ENCODE measurements at regions not wholly inside any gene's neighbourhood (a gene's known extent, or its start where the extent isn't known, plus 50 kb on each side); places are given as distances from the start of the nearest gene placed in this dataset.

- intact Hi-C loops (cut with DNase I; ENCODE audit: low total_unique reads) (no loop called here), in situ Hi-C loops (cut with MboI; ENCODE audit: low pct_ligation_motif_present in 1 of 4, low pct_unique_long_range_greater_than_20kb in 1 of 4, low sequenced_read_pairs in 3 of 4) (no loop called here)
- WGBS, 2 donors (ENCODE audit: low coverage in 1 of 2), result 86 to 94% methylated on average over 4 of the region's 4 CpGs
These were observed 1485.2 kb upstream of the PIK3C3 start for GRCh38 chr18:40469851-40470250.

GRCh38 chr18:40469316-40469715, 1485.7 kb upstream of the PIK3C3 start:
- H3K4me3 ChIP-seq, result no peak overlapping the region
- no peak for TF ChIP-seq POLR2AphosphoS5 (IDR thresholded peaks at IDR 0.05)
- TF ChIP-seq CTCF (IDR thresholded peaks at IDR 0.05), result no peak
- TF ChIP-seq POLR2A (IDR thresholded peaks at IDR 0.05), result no peak
- no peak for TF ChIP-seq EP300 (IDR thresholded peaks at IDR 0.05; ENCODE audit: low read depth)
- in situ Hi-C loops (cut with MboI; ENCODE audit: low pct_ligation_motif_present in 1 of 4, low pct_unique_long_range_greater_than_20kb in 1 of 4, low sequenced_read_pairs in 3 of 4) (no loop called here), intact Hi-C loops (cut with DNase I; ENCODE audit: low total_unique reads) (no loop called here)
- no peaks in the 10 kb centered on the region for H3K9me3 ChIP-seq
- no peak for DNase-seq
- H3K4me1 ChIP-seq, result no peaks in the 10 kb centered on the region
- no peaks in the 10 kb centered on the region for H3K36me3 ChIP-seq
- H3K27ac ChIP-seq, result no peak overlapping the region
- H3K27me3 ChIP-seq, result no peaks in the 10 kb centered on the region

More at GRCh38 chr18:40469851-40470250, 1485.2 kb upstream of the PIK3C3 start:
- Histone ChIP-seq H3K9me3 (no peaks in the 10 kb centered on the region), H3K27me3 (no peaks in the 10 kb centered on the region), H3K4me1 (no peaks in the 10 kb centered on the region), H3K27ac (no peak overlapping the region), H3K4me3 (no peak overlapping the region), H3K36me3 (no peaks in the 10 kb centered on the region)
- no peak for DNase-seq
- TF ChIP-seq POLR2A (IDR thresholded peaks at IDR 0.05) (no peak), POLR2AphosphoS5 (IDR thresholded peaks at IDR 0.05) (no peak), EP300 (IDR thresholded peaks at IDR 0.05; ENCODE audit: low read depth) (no peak), CTCF (IDR thresholded peaks at IDR 0.05) (no peak)

DNA sequence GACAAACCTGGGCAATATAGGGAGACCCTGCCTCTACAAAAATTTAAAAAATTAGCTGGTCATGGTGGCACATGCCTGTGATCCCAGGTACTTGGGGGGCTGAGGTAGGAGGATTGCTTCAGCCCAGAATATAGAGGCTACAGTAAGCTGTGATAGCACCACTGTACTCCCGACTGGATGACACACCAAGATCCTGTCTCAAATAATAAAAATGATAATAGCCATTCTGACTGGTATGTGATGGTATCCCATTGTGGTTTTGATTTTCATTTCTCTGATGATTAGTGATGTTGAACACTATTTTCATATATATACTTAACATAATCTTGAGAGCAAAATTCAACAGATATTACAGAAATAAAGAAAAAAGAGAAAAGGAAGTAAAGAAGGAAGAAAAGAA, 1491.0 kb upstream of the PIK3C3 start:
- DNase-seq, result no peak
- Histone ChIP-seq H3K27me3 (no peaks in the 10 kb centered on the region), H3K27ac (no peak overlapping the region), H3K9me3 (peaks cover 0 to 4% of the 10 kb centered on the region in 2 donors), H3K36me3 (no peaks in the 10 kb centered on the region), H3K4me3 (no peak overlapping the region), H3K4me1 (no peaks in the 10 kb centered on the region)
- WGBS, 2 donors (ENCODE audit: low coverage in 1 of 2), result 69% methylated on average over 1 of the region's 1 CpG; no CpG with 5 or more reads in 1 of the 2 donors
- in situ Hi-C loops (cut with MboI; ENCODE audit: low pct_ligation_motif_present in 1 of 4, low pct_unique_long_range_greater_than_20kb in 1 of 4, low sequenced_read_pairs in 3 of 4), result no loop called here
- intact Hi-C loops (cut with DNase I; ENCODE audit: low total_unique reads), result no loop called here
- no peak for TF ChIP-seq POLR2A (IDR thresholded peaks at IDR 0.05)
- no peak for TF ChIP-seq CTCF (IDR thresholded peaks at IDR 0.05)
- TF ChIP-seq EP300 (IDR thresholded peaks at IDR 0.05; ENCODE audit: low read depth), result no peak
- no peak for TF ChIP-seq POLR2AphosphoS5 (IDR thresholded peaks at IDR 0.05)

DNA sequence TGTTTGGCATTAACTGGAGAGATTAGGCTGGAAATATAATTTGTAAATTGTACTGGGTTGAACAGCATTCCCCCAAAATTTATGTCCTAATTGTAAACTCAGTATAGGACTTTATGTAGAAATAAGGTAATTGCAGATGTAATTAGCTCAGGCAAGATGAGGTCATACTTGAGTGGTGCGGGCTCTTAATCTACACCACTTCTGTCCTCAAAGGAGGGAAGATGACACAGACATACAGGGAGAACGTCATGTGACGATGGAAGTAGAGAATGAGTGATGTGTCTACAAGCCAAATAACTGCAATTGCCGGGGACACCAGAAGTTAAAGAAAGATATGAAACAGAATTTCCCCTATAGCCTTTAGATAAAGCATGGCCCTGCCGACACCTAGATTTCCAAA, 1501.1 kb upstream of the PIK3C3 start:
- in situ Hi-C loops (cut with MboI; ENCODE audit: low pct_ligation_motif_present in 1 of 4, low pct_unique_long_range_greater_than_20kb in 1 of 4, low sequenced_read_pairs in 3 of 4), result no loop called here
- Histone ChIP-seq H3K4me3 (no peak overlapping the region), H3K4me1 (no peaks in the 10 kb centered on the region), H3K36me3 (no peaks in the 10 kb centered on the region), H3K27me3 (no peaks in the 10 kb centered on the region), H3K27ac (no peak overlapping the region), H3K9me3 (no peaks in the 10 kb centered on the region)
- 75 to 90% methylated on average over 5 of the region's 5 CpGs for WGBS, 2 donors (ENCODE audit: low coverage in 1 of 2)
- TF ChIP-seq EP300 (IDR thresholded peaks at IDR 0.05; ENCODE audit: low read depth) (no peak), POLR2A (IDR thresholded peaks at IDR 0.05) (no peak), POLR2AphosphoS5 (IDR thresholded peaks at IDR 0.05) (no peak), CTCF (IDR thresholded peaks at IDR 0.05) (no peak)
- intact Hi-C loops (cut with DNase I; ENCODE audit: low total_unique reads), result no loop called here
- no peak for DNase-seq
